PC-3 (cell line): ENCODE measurements at regions not wholly inside any gene's neighbourhood (a gene's known extent, or its start where the extent isn't known, plus 50 kb on each side); places are given as distances from the start of the nearest gene placed in this dataset.
"Not testable (repeated sequence)": the region's sequence is repeated elsewhere in the genome, so short reads cannot be mapped to it uniquely, and the experiment has no call there.

Source experiments
- CTCF ChIP-seq: fragments of 300-600 bp; sonication (generic); conservative IDR thresholded peaks from 2 replicates; pipeline ENCODE4 v1.5.1; 2017; ENCODE audit warnings: antibody characterized with exemption, low read depth, mild to moderate bottlenecking, low read length
- EZH2 ChIP-seq: fragments of 300-600 bp; sonication (generic); IDR thresholded peaks from one replicate; pipeline ENCODE4 v1.6.1; 2017; ENCODE audit warnings: antibody characterized with exemption, mild to moderate bottlenecking, low read length; ENCODE audit not compliant: unreplicated experiment
- EZH2phosphoT487 ChIP-seq: fragments of 300-600 bp; sonication (generic); IDR thresholded peaks from 2 replicates; pipeline ENCODE4 v1.6.1; 2018; ENCODE audit warnings: mild to moderate bottlenecking, antibody characterized with exemption, low read length, borderline replicate concordance

GRCh38 chr4:131762234-131762633 lies 1386.9 kb upstream of the PCDH10 start:
- not testable (repeated sequence) for TF ChIP-seq CTCF, EZH2, EZH2phosphoT487
